GM12892 (cell line): ENCODE measurements at regions not wholly inside any gene's neighbourhood (a gene's known extent, or its start where the extent isn't known, plus 50 kb on each side); places are given as distances from the start of the nearest gene placed in this dataset.

ENCODE experiments used
- DNase-seq: peaks from one replicate; pipeline ENCODE4 v3.0.0; 2011; ENCODE audit not compliant: insufficient read length
- FAIRE-seq: peaks from 2 replicates; lab custom pipeline; 2011; peaks lifted over from hg19 to GRCh38; lab: Jason Lieb, UNC
- POLR2A ChIP-seq: IDR thresholded peaks from 2 replicates; pipeline ENCODE4 v1.6.1; 2011; ENCODE audit warnings: low read depth, low read length, control low read depth
- POLR2AphosphoS5 ChIP-seq: IDR thresholded peaks from 2 replicates; pipeline ENCODE4 v1.6.1; 2011; ENCODE audit warnings: low read depth, low read length, control low read depth
- TAF1 ChIP-seq: IDR thresholded peaks from 2 replicates; pipeline ENCODE4 v1.6.1; 2011; ENCODE audit warnings: low read depth, mild to moderate bottlenecking, control low read depth, low read length, borderline replicate concordance

GRCh38 chr9:115739096-115739875 lies 414.3 kb upstream of the PAPPA start:
- FAIRE-seq (no peak), DNase-seq (no peak)
- TF ChIP-seq TAF1 (no peak), POLR2A (no peak), POLR2AphosphoS5 (no peak)

GRCh38 chr9:115740986-115741385 lies 412.6 kb upstream of the PAPPA start:
- no peak for FAIRE-seq
- no peak for DNase-seq
- no peak for TF ChIP-seq TAF1
- TF ChIP-seq POLR2AphosphoS5, result no peak
- no peak for TF ChIP-seq POLR2A

- FAIRE-seq (no peak), DNase-seq (no peak)
- no peak for TF ChIP-seq TAF1
- TF ChIP-seq POLR2AphosphoS5, result no peak
- TF ChIP-seq POLR2A, result no peak
Measured at GRCh38 chr9:115743709-115744605, 409.6 kb upstream of the PAPPA start.

- TF ChIP-seq TAF1 (no peak), POLR2A (no peak)
- DNase-seq (no peak), FAIRE-seq (no peak)
Measured at GRCh38 chr9:115746496-115746895, 407.1 kb upstream of the PAPPA start.

- no peak for TF ChIP-seq POLR2AphosphoS5
- TF ChIP-seq POLR2A, result no peak
- no peak for TF ChIP-seq TAF1
- FAIRE-seq, result no peak
- DNase-seq, result no peak
Measured at GRCh38 chr9:115747731-115748130, 405.9 kb upstream of the PAPPA start.

GRCh38 chr9:115756736-115757135 lies 396.9 kb upstream of the PAPPA start:
- FAIRE-seq, result no peak

GRCh38 chr9:115757461-115757860 lies 396.1 kb upstream of the PAPPA start:
- DNase-seq, result no peak
- no peak for FAIRE-seq
- TF ChIP-seq POLR2A (no peak), TAF1 (no peak)

More at GRCh38 chr9:115756736-115757135, 396.9 kb upstream of the PAPPA start:
- no peak for DNase-seq
- TF ChIP-seq TAF1 (no peak), POLR2A (no peak), POLR2AphosphoS5 (no peak)

- DNase-seq (no peak), FAIRE-seq (no peak)
- TF ChIP-seq POLR2AphosphoS5 (no peak), POLR2A (no peak), TAF1 (no peak)
Measured at GRCh38 chr9:115758441-115758840, 395.1 kb upstream of the PAPPA start.

- TF ChIP-seq POLR2AphosphoS5, result no peak
- no peak for DNase-seq
- FAIRE-seq, result no peak
Measured at GRCh38 chr9:115759426-115759825, 394.2 kb upstream of the PAPPA start.

- FAIRE-seq (no peak), DNase-seq (no peak)
- TF ChIP-seq POLR2A (no peak), POLR2AphosphoS5 (no peak), TAF1 (no peak)
Measured at GRCh38 chr9:115764645-115765044, 388.9 kb upstream of the PAPPA start.

GRCh38 chr9:115765060-115765459 lies 388.5 kb upstream of the PAPPA start:
- TF ChIP-seq POLR2AphosphoS5, result no peak
- TF ChIP-seq TAF1, result no peak
- TF ChIP-seq POLR2A, result no peak
- FAIRE-seq (no peak), DNase-seq (no peak)

- no peak for TF ChIP-seq POLR2AphosphoS5
- no peak for TF ChIP-seq TAF1
- no peak for TF ChIP-seq POLR2A
- DNase-seq, result no peak
- no peak for FAIRE-seq
Measured at GRCh38 chr9:115766370-115766955, 387.1 kb upstream of the PAPPA start.
